AG09309 (cell line): ENCODE measurements at regions not wholly inside any gene's neighbourhood (a gene's known extent, or its start where the extent isn't known, plus 50 kb on each side); places are given as distances from the start of the nearest gene placed in this dataset.

Experiments used
- DNase-seq: peaks from one replicate; pipeline ENCODE4 v3.0.0-alpha.2; 2010; ENCODE audit warnings: low read depth
- H3K4me3 ChIP-seq: 2 replicates; pipeline ENCODE4 v1.5.1; 2011; ENCODE audit warnings: mild to moderate bottlenecking, low read depth, low read length, moderate library complexity; ENCODE audit not compliant: control insufficient read depth
- TF ChIP-seq, protein P1 (sequence below): IDR thresholded peaks from 2 replicates; pipeline ENCODE4 v1.5.1; 2011; ENCODE audit warnings: mild to moderate bottlenecking, low read depth, low read length, inconsistent platforms; ENCODE audit not compliant: insufficient read depth, control insufficient read depth; ENCODE audit errors: missing control alignments

DNA sequence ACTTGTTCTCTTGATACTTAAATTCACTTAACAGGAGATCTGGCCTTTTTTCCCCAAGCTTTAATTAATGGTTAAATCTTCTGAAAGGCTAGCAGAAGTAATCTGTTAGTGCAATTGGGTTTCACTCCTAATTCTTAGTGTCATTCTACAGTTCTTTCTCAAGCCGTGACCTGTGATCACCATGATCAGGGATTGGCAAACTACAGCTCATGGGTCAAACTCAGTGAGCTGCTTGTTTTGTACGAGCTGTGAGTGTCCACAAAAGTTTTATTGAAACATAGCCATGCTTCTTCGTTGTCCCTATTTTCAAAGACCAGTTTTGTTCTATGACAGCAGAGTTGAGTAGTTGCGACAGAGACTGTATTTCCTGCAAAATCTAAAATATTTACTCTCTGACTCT is 109.4 kb upstream of the KCNJ15 start:
- TF ChIP-seq, protein P1, sequence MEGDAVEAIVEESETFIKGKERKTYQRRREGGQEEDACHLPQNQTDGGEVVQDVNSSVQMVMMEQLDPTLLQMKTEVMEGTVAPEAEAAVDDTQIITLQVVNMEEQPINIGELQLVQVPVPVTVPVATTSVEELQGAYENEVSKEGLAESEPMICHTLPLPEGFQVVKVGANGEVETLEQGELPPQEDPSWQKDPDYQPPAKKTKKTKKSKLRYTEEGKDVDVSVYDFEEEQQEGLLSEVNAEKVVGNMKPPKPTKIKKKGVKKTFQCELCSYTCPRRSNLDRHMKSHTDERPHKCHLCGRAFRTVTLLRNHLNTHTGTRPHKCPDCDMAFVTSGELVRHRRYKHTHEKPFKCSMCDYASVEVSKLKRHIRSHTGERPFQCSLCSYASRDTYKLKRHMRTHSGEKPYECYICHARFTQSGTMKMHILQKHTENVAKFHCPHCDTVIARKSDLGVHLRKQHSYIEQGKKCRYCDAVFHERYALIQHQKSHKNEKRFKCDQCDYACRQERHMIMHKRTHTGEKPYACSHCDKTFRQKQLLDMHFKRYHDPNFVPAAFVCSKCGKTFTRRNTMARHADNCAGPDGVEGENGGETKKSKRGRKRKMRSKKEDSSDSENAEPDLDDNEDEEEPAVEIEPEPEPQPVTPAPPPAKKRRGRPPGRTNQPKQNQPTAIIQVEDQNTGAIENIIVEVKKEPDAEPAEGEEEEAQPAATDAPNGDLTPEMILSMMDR = no peak

DNA sequence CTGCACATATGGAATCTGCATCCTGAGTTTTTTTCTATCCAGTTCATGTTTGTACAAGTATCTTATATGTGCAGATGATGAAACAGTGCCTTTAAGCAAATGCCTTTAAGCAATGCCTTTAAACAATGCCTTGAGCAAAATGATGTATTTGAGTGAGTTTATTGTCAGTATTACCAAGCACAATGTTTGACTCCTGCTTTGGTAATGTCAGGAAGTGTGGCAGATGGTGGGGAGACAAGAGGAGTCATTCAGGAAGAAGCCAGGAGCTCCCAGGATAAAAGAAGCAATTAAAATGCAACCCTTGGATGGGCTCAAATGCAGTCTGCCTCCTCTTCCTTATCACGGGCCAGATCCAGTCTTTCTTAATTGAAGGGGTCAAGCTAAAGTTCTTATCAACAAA is 108.7 kb upstream of the KCNJ15 start:
- TF ChIP-seq, protein P1 = no peak
- no peak for DNase-seq
- no peak overlapping the region for H3K4me3 ChIP-seq

More for the DNA sequence above, 109.4 kb upstream of the KCNJ15 start:
- DNase-seq = no peak
- H3K4me3 ChIP-seq = no peak overlapping the region

DNA sequence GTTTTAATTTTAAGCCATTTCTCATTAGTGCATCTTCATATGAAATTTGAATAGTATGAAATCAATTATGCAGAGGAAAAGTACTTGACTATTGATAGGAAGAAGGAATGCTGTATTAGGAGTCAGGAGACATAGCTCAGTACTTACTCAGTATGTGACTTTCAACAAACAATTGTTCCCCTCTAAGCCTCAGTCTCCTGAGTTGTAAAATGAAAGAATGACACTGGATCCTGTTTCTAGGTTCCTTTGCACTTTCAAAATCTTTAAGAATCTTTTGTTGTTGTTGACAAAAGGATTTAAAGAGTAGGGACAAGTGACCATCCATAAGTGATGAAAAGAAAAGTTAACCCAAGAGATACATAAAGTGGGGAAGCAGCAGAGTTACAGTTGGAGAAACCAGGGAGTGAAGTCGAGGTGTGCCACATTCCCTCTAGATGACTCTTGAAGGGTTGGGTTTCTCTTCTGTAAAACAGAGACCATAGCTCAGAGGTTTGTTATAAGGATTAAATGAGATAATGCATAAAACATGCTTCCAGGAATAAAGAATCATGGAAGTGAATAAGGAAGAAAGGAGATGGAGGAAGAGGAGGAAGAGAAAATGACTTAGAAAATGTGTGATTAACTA is 105.7 kb upstream of the KCNJ15 start:
- no peak overlapping the region for H3K4me3 ChIP-seq
- TF ChIP-seq, protein P1 = no peak
- no peak for DNase-seq

DNA sequence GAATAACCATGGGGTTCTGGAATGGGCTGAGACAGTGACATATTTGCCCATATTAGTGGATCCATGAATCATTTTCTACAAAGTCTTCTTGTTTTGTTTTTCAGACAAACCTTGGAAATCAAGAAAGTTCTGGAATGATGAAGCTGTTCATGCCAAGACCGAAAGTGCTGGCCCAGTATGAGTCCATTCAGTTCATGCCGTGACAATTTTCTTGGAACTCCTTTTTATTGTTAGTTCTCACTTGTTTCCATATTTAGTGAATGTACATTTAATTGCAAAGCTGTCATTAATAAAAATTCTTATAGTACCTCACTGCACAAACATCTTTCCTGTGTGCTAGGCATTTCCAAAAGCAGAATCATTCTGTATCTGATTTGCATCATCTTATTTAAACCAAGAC is 100.6 kb upstream of the KCNJ15 start:
- TF ChIP-seq, protein P1 = no peak
- no peak overlapping the region for H3K4me3 ChIP-seq
- DNase-seq = no peak

DNA sequence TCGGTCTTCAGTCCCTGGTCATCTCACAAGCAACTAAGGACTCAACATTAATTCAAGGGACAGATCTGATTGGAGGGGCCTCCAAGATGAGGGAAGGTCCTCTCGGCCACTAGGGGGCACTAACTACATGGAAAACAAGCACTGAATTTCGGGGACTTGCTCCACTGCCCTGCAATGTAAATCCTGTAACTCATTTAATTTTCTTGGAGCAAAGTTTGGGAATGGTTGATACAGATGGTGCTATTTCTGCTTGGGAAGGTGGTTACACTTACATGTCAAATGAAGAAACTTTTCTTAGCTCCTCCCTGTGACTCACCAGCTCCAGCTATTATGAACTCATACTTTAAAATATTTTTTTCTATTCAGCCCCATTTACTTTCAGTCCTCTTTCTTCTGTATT is 97.4 kb upstream of the KCNJ15 start:
- peak; percentile 74 for DNase-seq
- no peak overlapping the region for H3K4me3 ChIP-seq
- TF ChIP-seq, protein P1 = peak; percentile 82

DNA sequence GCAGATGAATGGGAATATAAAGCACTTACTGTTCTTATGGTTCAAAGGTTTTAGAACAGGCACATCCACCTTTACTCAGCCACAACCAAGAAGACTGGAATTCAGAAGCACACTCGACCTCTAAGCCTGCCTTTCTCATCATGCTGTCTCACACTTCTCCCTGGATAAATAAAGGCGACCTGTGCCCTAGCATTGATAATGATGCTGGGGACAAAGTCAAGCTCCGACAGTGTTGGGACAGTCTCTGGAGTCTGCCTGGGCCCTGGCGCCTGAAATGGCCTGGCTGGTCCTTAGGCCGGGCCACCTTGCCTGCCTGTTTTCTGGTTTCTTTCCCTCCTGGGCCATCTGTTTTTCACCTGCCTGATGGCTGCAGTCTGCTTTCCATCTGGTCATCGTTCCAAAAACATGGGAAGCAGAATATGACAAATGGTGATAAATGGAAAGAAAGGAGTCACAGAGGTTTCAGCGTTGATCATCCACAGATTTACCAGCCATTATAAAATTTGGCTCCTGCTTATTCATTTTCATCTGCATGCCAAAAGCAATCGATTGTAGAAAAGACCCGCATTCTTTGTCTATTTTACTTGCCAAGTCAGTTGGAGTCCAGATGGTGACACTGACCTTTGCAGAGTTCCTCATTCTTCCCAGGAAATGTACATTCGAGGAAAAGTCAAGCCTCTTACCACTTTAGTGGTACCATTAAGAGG is 91.2 kb upstream of the KCNJ15 start:
- TF ChIP-seq, protein P1 = no peak
- H3K4me3 ChIP-seq = no peak overlapping the region
- no peak for DNase-seq

DNA sequence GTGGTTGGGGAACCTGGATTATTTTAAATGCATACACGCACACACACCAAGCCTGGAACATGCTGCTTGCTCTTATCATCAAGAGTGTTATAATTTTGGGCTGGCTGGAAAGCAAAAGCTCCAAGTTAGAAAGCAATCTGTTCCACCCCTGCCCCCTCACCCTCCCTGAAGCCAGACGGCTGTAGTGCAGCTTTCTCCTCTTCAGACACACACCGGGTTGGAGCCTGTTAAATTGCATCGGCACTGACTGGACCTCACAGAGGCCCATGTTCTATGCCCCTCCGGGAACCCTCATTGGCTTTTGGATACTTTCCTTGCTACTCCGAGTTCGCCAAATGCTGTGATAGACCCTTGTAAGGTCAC is 90.6 kb upstream of the KCNJ15 start:
- H3K4me3 ChIP-seq = no peak overlapping the region
- TF ChIP-seq, protein P1 = no peak
- DNase-seq = no peak
